DOHH2 (cell line): ENCODE measurements at regions not wholly inside any gene's neighbourhood (a gene's known extent, or its start where the extent isn't known, plus 50 kb on each side); places are given as distances from the start of the nearest gene placed in this dataset.

Source experiments
- CTCF ChIP-seq: fragments of 200-600 bp; sonication (generic); IDR thresholded peaks from one replicate; pipeline ENCODE4 v1.5.1; 2014; ENCODE audit warnings: antibody characterized with exemption, mild to moderate bottlenecking, low read depth, low read length; ENCODE audit not compliant: poor library complexity, severe bottlenecking
- EZH2phosphoT487 ChIP-seq: fragments of 200-600 bp; sonication (generic); IDR thresholded peaks from 2 replicates; pipeline ENCODE4 v1.6.1; 2017; ENCODE audit warnings: borderline replicate concordance, mild to moderate bottlenecking, antibody characterized with exemption, low read length, moderate library complexity, mixed read lengths

GRCh38 chr2:144012304-144012703 is 507.6 kb downstream of the ZEB2 start:
- TF ChIP-seq CTCF, result no peak
- TF ChIP-seq EZH2phosphoT487, result no peak
